Lower lobe of right lung (tissue), 2 donors: ENCODE measurements at regions not wholly inside any gene's neighbourhood (a gene's known extent, or its start where the extent isn't known, plus 50 kb on each side); places are given as distances from the start of the nearest gene placed in this dataset.
A peak's percentile ranks its signal among the peaks of the same experiment; 100 is the strongest.

Experiments
- ATAC-seq, 2 donors: fragments of 200-7000 bp; cut with Tn5 transposase; one replicate each; pipeline ENCODE4 v1.9.1; 2020 to 2022; ENCODE audit warnings: mild to moderate bottlenecking in 2 of 2, moderate library complexity in 2 of 2
- DNase-seq: peaks from one replicate; pipeline ENCODE4 v3.0.0-alpha.2; 2020
- H3K27ac ChIP-seq: fragments of 200-600 bp; one replicate; pipeline ENCODE4 v1.8.0; 2022
- H3K27me3 ChIP-seq: fragments of 200-600 bp; one replicate; pipeline ENCODE4 v1.8.0; 2022; ENCODE audit warnings: low read depth
- H3K36me3 ChIP-seq: fragments of 200-600 bp; one replicate; pipeline ENCODE4 v1.8.0; 2022; ENCODE audit warnings: mild to moderate bottlenecking
- H3K4me1 ChIP-seq: fragments of 200-600 bp; one replicate; pipeline ENCODE4 v1.8.0; 2022
- H3K4me3 ChIP-seq: fragments of 200-600 bp; one replicate; pipeline ENCODE4 v1.8.0; 2022; ENCODE audit warnings: mild to moderate bottlenecking
- H3K9me3 ChIP-seq: fragments of 200-600 bp; one replicate; pipeline ENCODE4 v1.8.0; 2022
- intact Hi-C: fragments of 100-400 bp; cut with DNase I; formaldehyde crosslinking; loops from one replicate; pipeline ENCODE4 v1.11.0; 2022
- TF ChIP-seq, protein P1 (sequence below): fragments of 200-600 bp; IDR thresholded peaks from one replicate; pipeline ENCODE4 v1.8.0; 2022; ENCODE audit warnings: antibody characterized with exemption, mild to moderate bottlenecking
- donor health status: DM: no; HTN: yes; CAD: no; lungs with severe emphysema.

DNA sequence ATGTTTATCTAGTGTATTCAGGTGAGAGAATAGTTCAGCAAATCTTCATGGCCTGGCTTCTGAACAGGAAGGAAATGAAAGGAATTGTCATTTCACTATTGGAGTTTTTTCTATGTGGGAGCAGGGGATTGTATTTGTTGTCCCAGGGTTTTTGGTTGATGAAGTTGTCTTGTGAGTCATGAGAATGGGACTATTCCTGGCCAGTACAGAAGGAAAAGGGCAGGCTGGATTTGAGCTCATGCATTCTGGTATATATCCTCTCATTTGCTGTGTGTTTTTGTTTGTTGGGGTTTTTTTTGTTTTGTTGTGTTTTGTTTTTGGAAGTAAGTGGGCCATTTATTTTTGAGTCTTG lies 101.2 kb upstream of the MKLN1 start:
- Histone ChIP-seq H3K9me3 (no peaks in the 10 kb centered on the region), H3K4me1 (peaks cover 18% of the 10 kb centered on the region), H3K27me3 (no peaks in the 10 kb centered on the region), H3K36me3 (no peaks in the 10 kb centered on the region), H3K4me3 (no peak overlapping the region), H3K27ac (peak overlapping the region; percentile 66)
- DNase-seq: no peak
- ATAC-seq: no peak
- intact Hi-C loops: no loop called here
- TF ChIP-seq, protein P1, sequence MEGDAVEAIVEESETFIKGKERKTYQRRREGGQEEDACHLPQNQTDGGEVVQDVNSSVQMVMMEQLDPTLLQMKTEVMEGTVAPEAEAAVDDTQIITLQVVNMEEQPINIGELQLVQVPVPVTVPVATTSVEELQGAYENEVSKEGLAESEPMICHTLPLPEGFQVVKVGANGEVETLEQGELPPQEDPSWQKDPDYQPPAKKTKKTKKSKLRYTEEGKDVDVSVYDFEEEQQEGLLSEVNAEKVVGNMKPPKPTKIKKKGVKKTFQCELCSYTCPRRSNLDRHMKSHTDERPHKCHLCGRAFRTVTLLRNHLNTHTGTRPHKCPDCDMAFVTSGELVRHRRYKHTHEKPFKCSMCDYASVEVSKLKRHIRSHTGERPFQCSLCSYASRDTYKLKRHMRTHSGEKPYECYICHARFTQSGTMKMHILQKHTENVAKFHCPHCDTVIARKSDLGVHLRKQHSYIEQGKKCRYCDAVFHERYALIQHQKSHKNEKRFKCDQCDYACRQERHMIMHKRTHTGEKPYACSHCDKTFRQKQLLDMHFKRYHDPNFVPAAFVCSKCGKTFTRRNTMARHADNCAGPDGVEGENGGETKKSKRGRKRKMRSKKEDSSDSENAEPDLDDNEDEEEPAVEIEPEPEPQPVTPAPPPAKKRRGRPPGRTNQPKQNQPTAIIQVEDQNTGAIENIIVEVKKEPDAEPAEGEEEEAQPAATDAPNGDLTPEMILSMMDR: no peak

DNA sequence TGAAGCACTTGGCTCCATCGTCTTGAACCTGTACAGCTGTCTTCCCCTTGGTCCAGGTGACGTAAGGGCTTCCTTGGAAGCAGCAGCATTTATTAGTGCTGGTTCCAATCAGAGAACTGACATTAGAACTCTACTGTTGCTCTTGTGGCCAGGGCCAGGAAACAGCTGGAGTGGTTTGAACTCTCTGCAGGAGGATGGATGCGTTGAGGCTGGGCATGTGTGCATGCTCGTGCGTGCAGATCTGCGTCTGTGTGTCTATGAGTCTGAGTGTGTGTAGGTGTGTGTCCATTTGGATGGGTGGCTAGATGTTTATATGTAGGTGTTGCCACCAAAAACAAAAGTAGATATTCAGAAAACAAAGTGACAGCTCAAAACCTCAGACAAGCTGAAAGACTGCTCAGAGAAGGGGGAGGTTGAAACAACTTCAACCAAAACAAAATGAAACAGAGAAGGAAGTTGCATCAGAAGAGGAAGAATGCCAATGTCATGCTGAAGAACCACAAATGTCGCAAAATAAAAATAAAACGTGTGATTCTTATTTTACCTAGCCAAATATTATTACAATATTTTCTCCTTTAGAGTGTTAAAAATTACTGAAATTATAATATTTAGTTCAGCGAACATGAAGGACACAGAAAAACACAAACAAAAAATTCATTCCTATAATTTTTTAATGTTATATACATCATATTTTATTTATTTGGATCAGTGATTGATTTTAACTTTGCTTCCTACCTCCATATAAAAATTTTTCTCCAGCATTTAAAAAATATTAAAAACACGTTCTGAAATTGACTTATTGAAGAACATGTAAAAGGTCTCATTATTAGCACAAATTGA lies 96.1 kb upstream of the MKLN1 start:
- Histone ChIP-seq H3K36me3 (no peaks in the 10 kb centered on the region), H3K4me1 (peaks cover 10% of the 10 kb centered on the region), H3K4me3 (peak overlapping the region; percentile 23), H3K27me3 (no peaks in the 10 kb centered on the region), H3K9me3 (no peaks in the 10 kb centered on the region), H3K27ac (peak overlapping the region; percentile 73)
- intact Hi-C loops: no loop called here
- ATAC-seq: peak; percentile 64 to 73
- DNase-seq: no peak
- TF ChIP-seq, protein P1: no peak

DNA sequence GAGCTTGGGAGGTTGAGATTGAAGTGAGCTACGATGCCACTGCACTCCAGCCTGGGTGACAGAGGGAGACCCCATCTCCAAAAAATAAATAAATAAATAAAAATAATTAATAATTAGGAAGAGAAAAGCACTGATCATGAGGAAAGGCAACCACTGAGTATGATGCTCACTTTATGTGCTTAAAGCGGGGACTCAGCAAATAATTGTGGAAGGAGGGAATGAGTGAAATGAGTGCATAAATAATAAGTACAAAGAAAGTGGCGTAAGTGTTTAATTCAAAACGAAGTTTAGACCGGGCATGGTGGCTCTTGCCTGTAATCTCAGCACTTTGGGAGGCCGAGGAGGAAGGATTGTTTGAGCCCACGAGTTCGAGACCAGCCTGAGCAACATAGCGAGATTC lies 94.9 kb upstream of the MKLN1 start:
- TF ChIP-seq, protein P1: no peak
- Histone ChIP-seq H3K4me3 (no peak overlapping the region), H3K27ac (no peak overlapping the region)

DNA sequence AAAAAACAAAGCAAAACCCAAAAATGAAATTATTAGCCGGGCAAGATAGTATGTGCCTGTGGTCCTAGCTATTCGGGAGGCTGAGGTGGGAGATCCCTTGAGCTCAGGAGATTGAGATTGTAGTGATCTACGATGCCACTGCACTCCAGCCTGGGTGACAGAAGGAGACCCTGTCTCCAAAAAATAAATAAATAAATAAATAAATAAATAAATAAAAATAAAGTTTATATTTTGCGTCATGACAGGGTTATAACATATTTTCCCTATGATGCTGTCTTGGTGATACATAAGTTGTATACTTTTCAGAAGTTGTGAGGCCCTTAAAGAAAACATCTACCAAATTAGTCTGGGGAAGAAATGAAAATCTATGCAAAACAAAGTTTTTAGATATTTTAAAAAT lies 94.5 kb upstream of the MKLN1 start:
- Histone ChIP-seq H3K9me3 (no peaks in the 10 kb centered on the region), H3K36me3 (no peaks in the 10 kb centered on the region), H3K4me1 (peaks cover 10% of the 10 kb centered on the region), H3K4me3 (no peak overlapping the region), H3K27me3 (no peaks in the 10 kb centered on the region), H3K27ac (no peak overlapping the region)
- DNase-seq: no peak
- ATAC-seq: no peak
- intact Hi-C loops: no loop called here
- TF ChIP-seq, protein P1: no peak

More for the DNA sequence above, 94.9 kb upstream of the MKLN1 start:
- intact Hi-C loops: no loop called here
- Histone ChIP-seq H3K9me3 (no peaks in the 10 kb centered on the region), H3K4me1 (peaks cover 10% of the 10 kb centered on the region), H3K27me3 (no peaks in the 10 kb centered on the region), H3K36me3 (no peaks in the 10 kb centered on the region)
- ATAC-seq (no peak), DNase-seq (no peak)

DNA sequence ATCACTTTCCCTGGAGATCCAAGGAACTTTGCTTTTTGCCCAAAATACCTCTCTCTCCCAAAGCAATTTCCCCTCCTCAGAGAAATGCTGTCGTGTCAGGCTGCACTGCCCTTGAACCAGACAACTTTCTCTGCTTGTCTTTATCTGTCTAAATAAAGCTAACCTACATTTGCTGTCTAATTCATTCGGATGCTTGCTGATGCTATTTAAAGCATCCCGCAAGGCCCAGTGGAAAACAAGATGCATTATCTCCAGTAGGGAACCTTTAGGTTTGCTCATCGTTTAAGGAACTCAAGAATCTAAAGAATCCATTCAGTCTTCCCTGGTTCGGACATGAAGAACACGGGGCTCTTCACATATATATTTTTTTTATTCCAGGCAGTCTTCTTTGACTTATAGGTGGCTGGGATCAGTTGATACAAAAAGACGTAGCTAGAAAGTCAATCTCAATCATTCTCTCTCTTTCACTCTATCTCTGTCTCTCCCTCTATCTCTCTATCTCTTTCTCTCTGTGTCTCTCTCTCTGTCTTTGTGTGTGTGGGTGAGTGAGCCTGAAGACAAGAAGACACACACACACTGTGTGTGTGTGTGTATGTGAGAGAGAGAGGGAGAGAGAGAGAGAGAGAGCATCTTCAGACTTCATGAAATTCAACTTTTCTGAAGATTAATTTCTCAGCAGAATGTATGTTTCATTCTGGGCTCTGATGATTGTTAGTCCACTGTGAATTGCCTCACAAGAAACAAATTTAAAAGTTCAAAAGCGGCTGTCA lies 92.8 kb upstream of the MKLN1 start:
- Histone ChIP-seq H3K36me3 (no peaks in the 10 kb centered on the region), H3K4me1 (peaks cover 10% of the 10 kb centered on the region), H3K4me3 (no peak overlapping the region), H3K27me3 (no peaks in the 10 kb centered on the region), H3K9me3 (no peaks in the 10 kb centered on the region), H3K27ac (peak overlapping the region; percentile 20)
- DNase-seq: no peak
- TF ChIP-seq, protein P1: no peak
- intact Hi-C loops: no loop called here
- no peak for ATAC-seq
